IMR-90 (cell line): ENCODE measurements at regions not wholly inside any gene's neighbourhood (a gene's known extent, or its start where the extent isn't known, plus 50 kb on each side); places are given as distances from the start of the nearest gene placed in this dataset.

Experiments
- ATAC-seq: fragments of 200-7000 bp; cut with Tn5 transposase; 2 replicates; pipeline ENCODE4 v1.9.1; 2020; ENCODE audit warnings: low read depth, mild to moderate bottlenecking, moderate library complexity
- BruUV-seq: library from RNA; stranded (reverse); fragments of 400-500 nt; replicated peaks from 2 replicates; lab custom pipeline; 2021; lab: Mats Ljungman, UMichigan
- CTCF ChIA-PET: fragments of 300-600 bp; formaldehyde crosslinking; extraction: SDS; loops from one replicate; lab custom pipeline; 2021; ENCODE audit warnings: antibody characterized with exemption; lab: Yijun Ruan, JAX
- POLR2A ChIA-PET: fragments of 300-600 bp; sonication (Branson Sonifier 250); formaldehyde crosslinking; loops from one replicate; lab custom pipeline; 2022; ENCODE audit warnings: antibody characterized with exemption; ENCODE audit not compliant: unreplicated experiment; lab: Charles Lee
- DNase-seq: peaks from one replicate; pipeline ENCODE4 v3.0.0; 2013
- H2AFZ ChIP-seq: replicated peaks from 2 replicates; pipeline ENCODE3; 2013; ENCODE audit warnings: low read length, mild to moderate bottlenecking; ENCODE audit not compliant: poor library complexity
- H2AK5ac ChIP-seq: 2 replicates; pipeline ENCODE4 v1.6.1; 2013; ENCODE audit warnings: low read depth, low read length, inconsistent platforms
- H2AK9ac ChIP-seq: replicated peaks from 2 replicates; pipeline ENCODE3; 2013; ENCODE audit warnings: mild to moderate bottlenecking, low read depth, low read length, moderate library complexity; ENCODE audit not compliant: poor library complexity
- H2BK120ac ChIP-seq: 2 replicates; pipeline ENCODE4 v1.6.1; 2013; ENCODE audit warnings: low read depth, low read length, inconsistent platforms
- H2BK15ac ChIP-seq: 3 replicates; pipeline ENCODE4 v1.6.1; 2013; ENCODE audit warnings: low read depth, low read length, inconsistent platforms
- H2BK20ac ChIP-seq: 2 replicates; pipeline ENCODE4 v1.6.1; 2013; ENCODE audit warnings: low read depth, mild to moderate bottlenecking, inconsistent platforms, low read length, moderate library complexity
- H2BK5ac ChIP-seq: 2 replicates; pipeline ENCODE4 v1.6.1; 2013; ENCODE audit warnings: mild to moderate bottlenecking, low read depth, low read length, inconsistent platforms; ENCODE audit not compliant: poor library complexity, severe bottlenecking
- H3K14ac ChIP-seq: replicated peaks from 2 replicates; pipeline ENCODE4 v1.6.1; 2013; ENCODE audit warnings: low read depth, low read length, inconsistent platforms
- H3K18ac ChIP-seq: 2 replicates; pipeline ENCODE4 v1.6.1; 2013; ENCODE audit warnings: low read depth, low read length, control low read depth
- H3K23ac ChIP-seq: 2 replicates; pipeline ENCODE4 v1.6.1; 2013; ENCODE audit warnings: low read depth, low read length, inconsistent platforms
- H3K27ac ChIP-seq: 2 replicates; pipeline ENCODE4 v1.5.1; 2013; ENCODE audit warnings: mild to moderate bottlenecking, control low read depth, low read length; ENCODE audit not compliant: insufficient read depth
- H3K27me3 ChIP-seq: 2 replicates; pipeline ENCODE4 v1.6.1; 2013; ENCODE audit warnings: low read length; ENCODE audit not compliant: control insufficient read depth, insufficient read depth
- H3K36me3 ChIP-seq: 2 replicates; pipeline ENCODE4 v1.6.1; 2013; ENCODE audit warnings: low read length, mixed read lengths; ENCODE audit not compliant: control insufficient read depth, insufficient read depth
- H3K4ac ChIP-seq: 2 replicates; pipeline ENCODE4 v1.6.1; 2013; ENCODE audit warnings: low read depth, low read length, inconsistent platforms
- H3K4me1 ChIP-seq: 2 replicates; pipeline ENCODE4 v1.6.1; 2013; ENCODE audit warnings: low read length, mixed read lengths; ENCODE audit not compliant: control insufficient read depth, insufficient read depth
- H3K4me2 ChIP-seq: 2 replicates; pipeline ENCODE4 v1.6.1; 2013; ENCODE audit warnings: low read depth, mild to moderate bottlenecking, control low read depth, low read length, moderate library complexity
- H3K4me3 ChIP-seq: 2 replicates; pipeline ENCODE4 v1.5.1; 2013; ENCODE audit warnings: low read depth, mild to moderate bottlenecking, control low read depth, low read length, moderate library complexity; ENCODE audit not compliant: insufficient read depth
- H3K56ac ChIP-seq: 2 replicates; pipeline ENCODE4 v1.6.1; 2013; ENCODE audit warnings: low read length, inconsistent platforms; ENCODE audit not compliant: insufficient read depth; ENCODE audit errors: extremely low read depth
- H3K79me1 ChIP-seq, 2 experiments: 2 replicates each; pipeline ENCODE4 v1.6.1; 2013; ENCODE audit warnings: low read length in 2 of 2, inconsistent platforms in 1 of 2, low read depth in 1 of 2
- H3K9ac ChIP-seq: 2 replicates; pipeline ENCODE4 v1.6.1; 2013; ENCODE audit warnings: low read depth, low read length, control low read depth
- H3K9me1 ChIP-seq: 2 replicates; pipeline ENCODE4 v1.6.1; 2013; ENCODE audit warnings: low read length, inconsistent platforms; ENCODE audit not compliant: insufficient read depth
- H3K9me3 ChIP-seq: 2 replicates; pipeline ENCODE4 v1.6.1; 2013; ENCODE audit warnings: low read length; ENCODE audit not compliant: control insufficient read depth, insufficient read depth
- H4K20me1 ChIP-seq: 2 replicates; pipeline ENCODE4 v1.6.1; 2013; ENCODE audit warnings: low read length, inconsistent platforms; ENCODE audit not compliant: insufficient read depth
- H4K5ac ChIP-seq: 2 replicates; pipeline ENCODE4 v1.6.1; 2013; ENCODE audit warnings: mild to moderate bottlenecking, low read depth, low read length, control low read depth
- H4K8ac ChIP-seq, 2 experiments: 2 replicates each; pipeline ENCODE4 v1.6.1; 2013; ENCODE audit warnings: low read depth in 2 of 2, low read length in 2 of 2, control low read depth in 1 of 2, inconsistent platforms in 1 of 2
- H4K91ac ChIP-seq: 2 replicates; pipeline ENCODE4 v1.6.1; 2013; ENCODE audit warnings: low read depth, low read length, inconsistent platforms; ENCODE audit not compliant: insufficient read depth
- BHLHE40 ChIP-seq: fragments of 150-350 bp; IDR thresholded peaks from 2 replicates; pipeline ENCODE4 v1.6.1; 2016; ENCODE audit warnings: mild to moderate bottlenecking, low read depth, low read length
- CEBPB ChIP-seq: IDR thresholded peaks from 2 replicates; pipeline ENCODE4 v1.6.1; 2012; ENCODE audit warnings: low read depth, low read length, improper control_type of control experiment
- CHD1 ChIP-seq: IDR thresholded peaks from 2 replicates; pipeline ENCODE4 v1.6.1; 2012; ENCODE audit warnings: low read depth, low read length, improper control_type of control experiment
- FOS ChIP-seq: fragments of 150-350 bp; IDR thresholded peaks from 2 replicates; pipeline ENCODE4 v1.6.1; 2016; ENCODE audit warnings: low read depth, low read length
- MAFK ChIP-seq: IDR thresholded peaks from 2 replicates; pipeline ENCODE4 v1.6.1; 2012; ENCODE audit warnings: low read depth, low read length, improper control_type of control experiment
- MAZ ChIP-seq: IDR thresholded peaks from 2 replicates; pipeline ENCODE4 v1.6.1; 2012; ENCODE audit warnings: low read depth, mild to moderate bottlenecking, low read length, improper control_type of control experiment, moderate library complexity, borderline replicate concordance
- MXI1 ChIP-seq: IDR thresholded peaks from 2 replicates; pipeline ENCODE4 v1.6.1; 2012; ENCODE audit warnings: low read depth, mild to moderate bottlenecking, low read length, moderate library complexity, borderline replicate concordance
- NFE2L2 ChIP-seq: fragments of 150-350 bp; IDR thresholded peaks from 2 replicates; pipeline ENCODE4 v1.6.1; 2016; ENCODE audit warnings: low read depth, mild to moderate bottlenecking, low read length
- POLR2A ChIP-seq: IDR thresholded peaks from 2 replicates; pipeline ENCODE4 v1.6.1; 2012; ENCODE audit warnings: mild to moderate bottlenecking, low read depth, low read length
- RAD21 ChIP-seq: IDR thresholded peaks from 2 replicates; pipeline ENCODE4 v1.6.1; 2012; ENCODE audit warnings: low read length, improper control_type of control experiment
- RCOR1 ChIP-seq: IDR thresholded peaks from 2 replicates; pipeline ENCODE4 v1.6.1; 2012; ENCODE audit warnings: mild to moderate bottlenecking, low read length, improper control_type of control experiment; ENCODE audit not compliant: insufficient replicate concordance
- RFX5 ChIP-seq: IDR thresholded peaks from 2 replicates; pipeline ENCODE4 v1.8.0; 2012; ENCODE audit warnings: low read depth, mild to moderate bottlenecking, low read length, moderate library complexity
- SMC3 ChIP-seq: fragments of 150-350 bp; IDR thresholded peaks from 2 replicates; pipeline ENCODE4 v1.6.1; 2016; ENCODE audit warnings: low read depth, mild to moderate bottlenecking, antibody characterized with exemption, low read length, moderate library complexity
- WGBS, 2 experiments: methylation state at CpG; one replicate each; pipeline versions ENCODE4 v1.1.5 to v1.1.7; 2013; ENCODE audit warnings: missing lambda C conversion rate in 2 of 2; ENCODE audit not compliant: insufficient read length in 1 of 2; ENCODE audit errors: extremely low coverage in 2 of 2; 5-methylcytosine and 5-hydroxymethylcytosine counted together
- dilution Hi-C: fragments of 300-500 bp; cut with HindIII; formaldehyde crosslinking; loops from one replicate; pipeline ENCODE4 v1.14.3; 2018; ENCODE audit warnings: low sequenced_read_pairs; ENCODE audit not compliant: unreplicated experiment
- in situ Hi-C: fragments of 300-500 bp; cut with MboI; formaldehyde crosslinking; loops from 3 replicates; pipeline ENCODE4 v1.14.3; 2019; ENCODE audit warnings: low sequenced_read_pairs, inconsistent platforms, mixed read lengths
- intact Hi-C: fragments of 100-400 bp; cut with micrococcal nuclease; formaldehyde crosslinking; loops from 2 replicates; pipeline ENCODE4 v1.10.0; 2022
- TF ChIP-seq, protein P1 (sequence below): fragments of 150-350 bp; IDR thresholded peaks from 2 replicates; pipeline ENCODE4 v1.6.1; 2017; ENCODE audit warnings: mild to moderate bottlenecking, antibody characterized with exemption, low read length, low read depth
- TF ChIP-seq, protein P2 (sequence below): fragments of 150-350 bp; IDR thresholded peaks from 2 replicates; pipeline ENCODE4 v1.6.1; 2016; ENCODE audit warnings: low read depth, mild to moderate bottlenecking, low read length, moderate library complexity, borderline replicate concordance
- TF ChIP-seq, protein P3 (sequence below): conservative IDR thresholded peaks from 2 replicates; pipeline ENCODE4 v1.5.1; 2012; ENCODE audit warnings: mild to moderate bottlenecking, low read depth, low read length, improper control_type of control experiment

DNA sequence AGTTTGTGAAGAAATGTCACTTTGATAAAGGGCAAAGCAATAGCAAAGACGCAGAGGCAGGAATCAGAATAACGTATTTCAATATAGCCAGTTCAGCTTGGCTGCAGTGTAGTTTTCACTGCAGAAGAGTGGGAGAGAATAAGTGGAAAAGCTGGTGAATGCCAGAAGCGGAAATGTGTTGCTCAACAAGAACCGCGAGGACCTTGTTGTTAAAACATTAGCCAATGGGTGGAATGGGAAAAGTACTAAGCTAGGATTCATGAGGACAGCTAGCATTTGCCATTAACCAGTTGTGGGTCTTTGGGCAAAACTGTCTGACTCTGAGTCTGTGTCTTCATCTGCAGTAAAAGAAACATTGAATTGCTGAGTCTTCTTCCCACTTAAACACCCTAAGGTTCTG lies 292.9 kb upstream of the GRIP1 start:
- Histone ChIP-seq H2AK5ac (no peak overlapping the region), H3K9me1 (no peaks in the 10 kb centered on the region), H2AK9ac (no peak overlapping the region), H3K36me3 (no peaks in the 10 kb centered on the region), H3K27me3 (no peaks in the 10 kb centered on the region), H3K9me3 (no peaks in the 10 kb centered on the region), H4K5ac (no peak overlapping the region), H3K4me2 (no peak overlapping the region), H4K8ac (no peak overlapping the region), H3K56ac (no peak overlapping the region), H2BK120ac (no peak overlapping the region), H3K4me3 (no peak overlapping the region), H3K14ac (no peak overlapping the region), H3K4me1 (no peaks in the 10 kb centered on the region), H3K9ac (no peak overlapping the region), H3K18ac (no peak overlapping the region), H3K4ac (no peak overlapping the region), H2BK20ac (no peak overlapping the region), H2AFZ (no peak overlapping the region), H3K79me1 (no peaks in the 10 kb centered on the region), H3K27ac (no peak overlapping the region), H2BK5ac (no peak overlapping the region), H2BK15ac (no peak overlapping the region), H4K91ac (no peak overlapping the region), H3K23ac (no peak overlapping the region), H4K20me1 (no peaks in the 10 kb centered on the region)
- in situ Hi-C loops: no loop called here
- DNase-seq (no peak), ATAC-seq (no peak)
- 57% methylated on average over 5 of the region's 5 CpGs; no CpG with 5 or more reads in 1 of the 2 experiments for WGBS, 2 experiments
- intact Hi-C loops: no loop called here
- TF ChIP-seq CEBPB: no peak
- no peak for TF ChIP-seq RAD21
- TF ChIP-seq, protein P1, sequence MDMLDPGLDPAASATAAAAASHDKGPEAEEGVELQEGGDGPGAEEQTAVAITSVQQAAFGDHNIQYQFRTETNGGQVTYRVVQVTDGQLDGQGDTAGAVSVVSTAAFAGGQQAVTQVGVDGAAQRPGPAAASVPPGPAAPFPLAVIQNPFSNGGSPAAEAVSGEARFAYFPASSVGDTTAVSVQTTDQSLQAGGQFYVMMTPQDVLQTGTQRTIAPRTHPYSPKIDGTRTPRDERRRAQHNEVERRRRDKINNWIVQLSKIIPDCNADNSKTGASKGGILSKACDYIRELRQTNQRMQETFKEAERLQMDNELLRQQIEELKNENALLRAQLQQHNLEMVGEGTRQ: no peak
- no peak for TF ChIP-seq FOS
- TF ChIP-seq MAFK: no peak
- no peak for TF ChIP-seq POLR2A
- TF ChIP-seq, protein P2, sequence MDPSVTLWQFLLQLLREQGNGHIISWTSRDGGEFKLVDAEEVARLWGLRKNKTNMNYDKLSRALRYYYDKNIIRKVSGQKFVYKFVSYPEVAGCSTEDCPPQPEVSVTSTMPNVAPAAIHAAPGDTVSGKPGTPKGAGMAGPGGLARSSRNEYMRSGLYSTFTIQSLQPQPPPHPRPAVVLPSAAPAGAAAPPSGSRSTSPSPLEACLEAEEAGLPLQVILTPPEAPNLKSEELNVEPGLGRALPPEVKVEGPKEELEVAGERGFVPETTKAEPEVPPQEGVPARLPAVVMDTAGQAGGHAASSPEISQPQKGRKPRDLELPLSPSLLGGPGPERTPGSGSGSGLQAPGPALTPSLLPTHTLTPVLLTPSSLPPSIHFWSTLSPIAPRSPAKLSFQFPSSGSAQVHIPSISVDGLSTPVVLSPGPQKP: no peak
- TF ChIP-seq MXI1: no peak
- no peak for TF ChIP-seq BHLHE40
- TF ChIP-seq RFX5: no peak
- TF ChIP-seq MAZ: no peak
- no peak for TF ChIP-seq CHD1
- TF ChIP-seq, protein P3, sequence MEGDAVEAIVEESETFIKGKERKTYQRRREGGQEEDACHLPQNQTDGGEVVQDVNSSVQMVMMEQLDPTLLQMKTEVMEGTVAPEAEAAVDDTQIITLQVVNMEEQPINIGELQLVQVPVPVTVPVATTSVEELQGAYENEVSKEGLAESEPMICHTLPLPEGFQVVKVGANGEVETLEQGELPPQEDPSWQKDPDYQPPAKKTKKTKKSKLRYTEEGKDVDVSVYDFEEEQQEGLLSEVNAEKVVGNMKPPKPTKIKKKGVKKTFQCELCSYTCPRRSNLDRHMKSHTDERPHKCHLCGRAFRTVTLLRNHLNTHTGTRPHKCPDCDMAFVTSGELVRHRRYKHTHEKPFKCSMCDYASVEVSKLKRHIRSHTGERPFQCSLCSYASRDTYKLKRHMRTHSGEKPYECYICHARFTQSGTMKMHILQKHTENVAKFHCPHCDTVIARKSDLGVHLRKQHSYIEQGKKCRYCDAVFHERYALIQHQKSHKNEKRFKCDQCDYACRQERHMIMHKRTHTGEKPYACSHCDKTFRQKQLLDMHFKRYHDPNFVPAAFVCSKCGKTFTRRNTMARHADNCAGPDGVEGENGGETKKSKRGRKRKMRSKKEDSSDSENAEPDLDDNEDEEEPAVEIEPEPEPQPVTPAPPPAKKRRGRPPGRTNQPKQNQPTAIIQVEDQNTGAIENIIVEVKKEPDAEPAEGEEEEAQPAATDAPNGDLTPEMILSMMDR: no peak
- TF ChIP-seq NFE2L2: no peak
- TF ChIP-seq SMC3: no peak
- TF ChIP-seq RCOR1: no peak
- dilution Hi-C loops: no loop called here
- no TSS peak for BruUV-seq
- ChIA-PET CTCF (interaction anchor here (0.9 kb wide), 1 partner anchor 30 kb away, joined by 3 read pairs; no protein-coding TSS in a partner anchor), POLR2A (no interaction called here)
